GM10266 (cell line): ENCODE measurements at regions not wholly inside any gene's neighbourhood (a gene's known extent, or its start where the extent isn't known, plus 50 kb on each side); places are given as distances from the start of the nearest gene placed in this dataset.
"Not testable (repeated sequence)": the region's sequence is repeated elsewhere in the genome, so short reads cannot be mapped to it uniquely, and the experiment has no call there.

Experiments
- DNase-seq: peaks from one replicate; pipeline ENCODE4 v3.0.0; 2012; ENCODE audit errors: extremely low spot score
- CTCF ChIP-seq: IDR thresholded peaks from 2 replicates; pipeline ENCODE4 v1.5.1; 2012; ENCODE audit warnings: mild to moderate bottlenecking, low read depth; ENCODE audit not compliant: control insufficient read depth, insufficient read depth; ENCODE audit errors: missing control alignments

- DNase-seq = no peak
- TF ChIP-seq CTCF = no peak
Measured at GRCh38 chr2:53509831-53510388, 257.7 kb upstream of the CHAC2 start.

DNA sequence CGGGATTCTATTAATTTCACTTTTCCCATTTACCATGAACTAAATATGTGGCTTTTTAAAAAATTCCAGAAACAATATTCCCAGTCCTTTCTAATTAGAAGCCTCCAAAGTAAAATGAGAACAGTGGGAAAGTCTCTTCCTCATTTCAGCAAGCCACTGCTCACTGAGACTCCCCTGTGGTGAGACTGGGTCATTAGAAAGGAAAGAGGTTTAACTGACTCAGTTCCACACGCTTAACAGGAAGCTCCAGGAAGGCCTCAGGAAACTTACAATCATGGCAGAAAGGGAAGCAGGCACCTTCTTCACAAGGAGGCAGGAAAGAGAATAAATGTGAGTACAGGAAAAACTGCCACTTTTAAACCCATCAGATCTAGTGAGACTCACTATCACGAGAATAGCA is 258.9 kb upstream of the CHAC2 start:
- TF ChIP-seq CTCF = no peak
- no peak for DNase-seq

DNA sequence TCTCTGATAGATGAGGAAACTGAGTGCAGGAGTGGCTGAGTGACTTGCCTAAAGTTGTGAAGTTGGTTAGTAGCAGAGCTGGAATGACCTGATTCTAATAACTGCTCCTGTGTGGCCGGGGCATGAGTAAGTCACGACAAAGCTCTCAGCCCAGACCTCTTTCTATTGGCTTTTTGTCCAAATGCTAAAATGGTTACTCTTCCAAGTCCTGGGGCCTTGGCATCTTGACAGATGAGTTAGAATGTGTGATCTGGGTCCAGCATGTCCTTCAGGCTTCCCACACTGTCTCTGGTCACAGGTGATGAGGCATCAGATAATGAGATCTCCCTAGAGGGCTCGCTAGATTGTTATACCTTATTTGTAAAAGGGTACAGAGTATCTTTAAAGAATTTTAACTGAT is 260.5 kb upstream of the CHAC2 start:
- not testable (repeated sequence) for DNase-seq

- no peak for DNase-seq
- TF ChIP-seq CTCF = no peak
Measured at GRCh38 chr2:53505826-53506225, 261.8 kb upstream of the CHAC2 start.

DNA sequence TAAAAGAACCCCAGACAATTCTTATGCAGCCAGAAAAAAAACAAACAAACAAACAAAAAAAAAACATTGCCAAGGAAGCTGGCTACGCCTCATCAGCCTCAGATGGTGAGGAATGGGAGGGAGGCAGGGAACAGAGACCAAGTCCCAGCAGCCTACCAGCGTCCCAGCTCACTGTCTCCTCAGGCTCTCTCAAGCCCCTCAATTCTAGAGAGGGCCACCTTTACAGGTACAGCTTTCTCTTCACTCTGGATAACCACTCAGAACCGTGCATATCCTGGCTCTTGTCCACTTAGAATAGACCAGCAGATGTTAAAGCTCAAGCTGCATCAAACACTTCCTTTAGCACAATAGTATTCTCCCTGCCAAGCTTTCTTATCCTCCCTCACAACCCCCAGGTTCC is 263.1 kb upstream of the CHAC2 start:
- DNase-seq = no peak
- TF ChIP-seq CTCF = no peak

GRCh38 chr2:53500181-53500580 is 267.4 kb upstream of the CHAC2 start:
- no peak for TF ChIP-seq CTCF
- no peak for DNase-seq

DNA sequence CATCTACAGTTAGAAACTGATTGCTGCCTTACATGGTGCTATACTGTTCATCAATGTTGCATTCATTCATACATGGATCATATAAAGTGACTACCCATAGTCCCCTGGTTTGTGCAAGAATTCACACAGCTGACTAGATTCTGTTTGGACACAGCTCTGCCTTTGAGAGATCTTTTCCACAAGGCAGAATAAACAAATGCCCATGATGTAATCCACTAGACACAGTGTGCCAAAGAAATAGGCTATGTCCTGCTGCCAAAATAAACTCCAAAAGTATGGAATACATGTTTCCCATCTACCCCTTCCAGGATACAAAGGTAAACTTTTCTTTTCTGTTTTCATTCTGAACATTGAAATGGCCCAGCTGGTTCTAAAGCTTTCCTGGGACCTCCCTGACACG is 269.4 kb upstream of the CHAC2 start:
- no peak for DNase-seq
- no peak for TF ChIP-seq CTCF

GRCh38 chr2:53497020-53497419 is 270.6 kb upstream of the CHAC2 start:
- no peak for TF ChIP-seq CTCF
- DNase-seq = no peak
